HG03558 (cell line): ENCODE measurements at regions not wholly inside any gene's neighbourhood (a gene's known extent, or its start where the extent isn't known, plus 50 kb on each side); places are given as distances from the start of the nearest gene placed in this dataset.
"Not testable (repeated sequence)": the region's sequence is repeated elsewhere in the genome, so short reads cannot be mapped to it uniquely, and the experiment has no call there.

Experiments
- ATAC-seq: cut with Tn5 transposase; IDR thresholded peaks from one replicate; pipeline ENCODE4 v1.9.1; 2021; ENCODE audit warnings: moderate number of reproducible peaks; ENCODE audit not compliant: unreplicated experiment; ENCODE audit errors: extremely low read depth

GRCh38 chr1:192904438-192904895, 95.6 kb downstream of the RGS2 start:
- no peak for ATAC-seq

GRCh38 chr1:192905049-192905448, 96.2 kb downstream of the RGS2 start:
- ATAC-seq = no peak

GRCh38 chr1:192906334-192906733, 97.5 kb downstream of the RGS2 start:
- no peak for ATAC-seq

GRCh38 chr1:192907545-192908243, 98.9 kb downstream of the RGS2 start:
- ATAC-seq = no peak

- ATAC-seq = not testable (repeated sequence)
Observed at GRCh38 chr1:192911896-192912656, 103.2 kb downstream of the RGS2 start.

GRCh38 chr1:192913683-192914082, 104.8 kb downstream of the RGS2 start:
- no peak for ATAC-seq

GRCh38 chr1:192914092-192914491, 105.3 kb downstream of the RGS2 start:
- ATAC-seq = no peak

- ATAC-seq = no peak
Observed at GRCh38 chr1:192914696-192915095, 105.9 kb downstream of the RGS2 start.

GRCh38 chr1:192916021-192916420, 107.2 kb downstream of the RGS2 start:
- no peak for ATAC-seq

- ATAC-seq = no peak
Observed at GRCh38 chr1:192918259-192918658, 109.4 kb downstream of the RGS2 start.

- no peak for ATAC-seq
Observed at GRCh38 chr1:192920412-192920811, 111.6 kb downstream of the RGS2 start.

- no peak for ATAC-seq
Observed at GRCh38 chr1:192925609-192926008, 116.8 kb downstream of the RGS2 start.

- ATAC-seq = no peak
Observed at GRCh38 chr1:192926736-192927135, 117.9 kb downstream of the RGS2 start.

GRCh38 chr1:192927496-192927895, 118.7 kb downstream of the RGS2 start:
- ATAC-seq = no peak

GRCh38 chr1:192929597-192929996, 120.8 kb downstream of the RGS2 start:
- no peak for ATAC-seq

- ATAC-seq = no peak
Observed at GRCh38 chr1:192933744-192934143, 124.9 kb downstream of the RGS2 start.

GRCh38 chr1:192936313-192937018, 122.7 kb downstream of the UCHL5 start:
- ATAC-seq = no peak

GRCh38 chr1:192937128-192937527, 122.0 kb downstream of the UCHL5 start:
- ATAC-seq = no peak

GRCh38 chr1:192939440-192939839, 119.7 kb downstream of the UCHL5 start:
- no peak for ATAC-seq

GRCh38 chr1:192940658-192941057, 118.5 kb downstream of the UCHL5 start:
- ATAC-seq = no peak
